ENCODE measurements at regions not wholly inside any gene's neighbourhood (a gene's known extent, or its start where the extent isn't known, plus 50 kb on each side); places are given as distances from the start of the nearest gene placed in this dataset.

DNA sequence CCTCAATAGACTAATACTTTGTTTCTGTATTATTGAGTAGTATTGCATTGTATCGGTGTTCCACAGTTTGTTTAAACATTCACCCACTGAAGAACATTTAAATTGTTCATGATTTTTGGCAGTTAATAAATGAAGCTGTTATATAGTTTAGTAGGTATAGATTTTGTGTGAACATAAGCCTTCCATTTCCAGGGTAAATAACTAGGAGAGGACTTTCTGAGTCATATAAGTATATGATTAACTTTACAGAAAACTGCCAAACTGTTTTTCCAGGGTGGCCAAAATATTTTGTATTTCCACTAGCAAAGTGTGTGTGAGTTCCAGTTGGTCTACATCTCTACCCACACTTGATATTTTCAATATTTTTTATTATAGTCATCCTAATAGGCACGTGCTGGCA, 70.0 kb upstream of the MLIP start:
- TF ChIP-seq, protein P1, sequence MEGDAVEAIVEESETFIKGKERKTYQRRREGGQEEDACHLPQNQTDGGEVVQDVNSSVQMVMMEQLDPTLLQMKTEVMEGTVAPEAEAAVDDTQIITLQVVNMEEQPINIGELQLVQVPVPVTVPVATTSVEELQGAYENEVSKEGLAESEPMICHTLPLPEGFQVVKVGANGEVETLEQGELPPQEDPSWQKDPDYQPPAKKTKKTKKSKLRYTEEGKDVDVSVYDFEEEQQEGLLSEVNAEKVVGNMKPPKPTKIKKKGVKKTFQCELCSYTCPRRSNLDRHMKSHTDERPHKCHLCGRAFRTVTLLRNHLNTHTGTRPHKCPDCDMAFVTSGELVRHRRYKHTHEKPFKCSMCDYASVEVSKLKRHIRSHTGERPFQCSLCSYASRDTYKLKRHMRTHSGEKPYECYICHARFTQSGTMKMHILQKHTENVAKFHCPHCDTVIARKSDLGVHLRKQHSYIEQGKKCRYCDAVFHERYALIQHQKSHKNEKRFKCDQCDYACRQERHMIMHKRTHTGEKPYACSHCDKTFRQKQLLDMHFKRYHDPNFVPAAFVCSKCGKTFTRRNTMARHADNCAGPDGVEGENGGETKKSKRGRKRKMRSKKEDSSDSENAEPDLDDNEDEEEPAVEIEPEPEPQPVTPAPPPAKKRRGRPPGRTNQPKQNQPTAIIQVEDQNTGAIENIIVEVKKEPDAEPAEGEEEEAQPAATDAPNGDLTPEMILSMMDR (IDR thresholded peaks at IDR 0.05), result no peak
- TF ChIP-seq POLR2A (IDR thresholded peaks at IDR 0.05), result no peak
- Histone ChIP-seq H3K4me1 (no peaks in the 10 kb centered on the region), H3K27me3 (no peaks in the 10 kb centered on the region), H3K27ac (no peak overlapping the region), H3K9me3 (no peaks in the 10 kb centered on the region), H3K4me3 (no peak overlapping the region), H3K36me3 (no peaks in the 10 kb centered on the region)
- no peak for DNase-seq

DNA sequence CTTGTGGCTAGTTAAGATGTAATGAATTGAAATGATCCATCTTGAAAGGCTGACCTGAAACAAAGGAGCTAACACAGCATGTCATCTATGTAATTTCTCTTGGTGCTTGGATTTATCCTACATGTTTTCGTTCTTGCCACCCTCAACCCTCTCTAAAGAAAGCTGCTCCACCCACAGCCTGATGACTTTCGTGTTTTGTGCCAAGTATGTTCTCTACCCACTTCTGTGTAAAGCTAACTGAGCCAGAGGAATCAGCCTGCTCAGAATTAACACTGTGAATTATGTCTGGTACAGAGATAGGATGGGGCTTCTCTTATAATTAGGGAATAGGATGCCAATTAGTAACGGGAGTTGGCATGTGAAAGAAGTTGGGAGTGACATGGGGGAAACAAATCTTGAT, 67.9 kb upstream of the MLIP start:
- no peak overlapping the region for H3K27ac ChIP-seq
- H3K9me3 ChIP-seq, result no peaks in the 10 kb centered on the region
- no peaks in the 10 kb centered on the region for H3K27me3 ChIP-seq
- H3K36me3 ChIP-seq, result no peaks in the 10 kb centered on the region
- H3K4me3 ChIP-seq, result no peak overlapping the region
- DNase-seq, result no peak
- H3K4me1 ChIP-seq, result no peaks in the 10 kb centered on the region
- TF ChIP-seq POLR2A (IDR thresholded peaks at IDR 0.05), result no peak
- TF ChIP-seq, protein P1 (IDR thresholded peaks at IDR 0.05), result no peak

DNA sequence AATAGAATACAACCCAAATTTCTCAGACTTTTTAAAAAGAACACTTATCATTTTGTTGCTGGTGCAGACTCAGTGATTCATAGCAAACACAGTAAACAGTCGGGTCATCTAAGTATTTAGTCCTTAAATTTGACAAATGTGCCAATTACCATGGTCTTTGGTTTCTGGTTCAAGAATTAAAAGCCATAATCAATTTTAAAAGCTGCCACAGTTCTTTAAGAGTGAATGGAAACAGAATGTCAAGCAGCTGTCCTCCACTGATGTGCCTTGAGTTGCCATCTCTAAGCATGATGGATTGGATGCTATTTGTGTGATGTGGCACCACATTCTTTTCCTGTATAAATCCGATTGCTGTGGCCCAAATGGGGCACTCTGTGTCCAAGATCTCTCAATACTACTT, 67.2 kb upstream of the MLIP start:
- Histone ChIP-seq H3K27me3 (no peaks in the 10 kb centered on the region), H3K36me3 (no peaks in the 10 kb centered on the region), H3K9me3 (no peaks in the 10 kb centered on the region), H3K27ac (no peak overlapping the region), H3K4me3 (no peak overlapping the region), H3K4me1 (no peaks in the 10 kb centered on the region)
- TF ChIP-seq, protein P1 (IDR thresholded peaks at IDR 0.05), result no peak
- no peak for DNase-seq

DNA sequence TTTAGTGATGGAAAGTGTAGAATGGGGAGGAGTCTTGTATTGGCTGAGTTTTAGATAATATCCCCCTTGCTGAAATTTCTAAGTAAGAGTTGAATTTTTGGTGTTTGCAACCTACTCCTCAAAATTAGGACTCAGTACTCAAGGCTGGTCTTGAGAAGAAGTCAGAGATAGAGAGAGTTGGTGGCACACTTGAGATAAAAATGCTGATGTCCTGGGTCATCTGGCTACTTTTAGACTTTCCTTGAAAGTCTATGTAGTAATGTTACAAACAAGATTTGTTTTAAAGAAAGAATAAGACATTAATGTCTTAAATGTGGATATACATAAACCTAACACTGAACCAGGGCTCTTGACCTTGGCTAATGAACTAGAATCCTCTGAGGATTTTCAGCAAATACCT, 62.5 kb upstream of the MLIP start:
- Histone ChIP-seq H3K36me3 (no peaks in the 10 kb centered on the region), H3K27ac (no peak overlapping the region), H3K27me3 (no peaks in the 10 kb centered on the region), H3K4me1 (peaks cover 0 to 8% (median 0%) of the 10 kb centered on the region in 4 donors), H3K4me3 (no peak overlapping the region), H3K9me3 (no peaks in the 10 kb centered on the region)
- TF ChIP-seq POLR2A (IDR thresholded peaks at IDR 0.05), result no peak
- TF ChIP-seq, protein P1 (IDR thresholded peaks at IDR 0.05), result no peak
- DNase-seq, result no peak

DNA sequence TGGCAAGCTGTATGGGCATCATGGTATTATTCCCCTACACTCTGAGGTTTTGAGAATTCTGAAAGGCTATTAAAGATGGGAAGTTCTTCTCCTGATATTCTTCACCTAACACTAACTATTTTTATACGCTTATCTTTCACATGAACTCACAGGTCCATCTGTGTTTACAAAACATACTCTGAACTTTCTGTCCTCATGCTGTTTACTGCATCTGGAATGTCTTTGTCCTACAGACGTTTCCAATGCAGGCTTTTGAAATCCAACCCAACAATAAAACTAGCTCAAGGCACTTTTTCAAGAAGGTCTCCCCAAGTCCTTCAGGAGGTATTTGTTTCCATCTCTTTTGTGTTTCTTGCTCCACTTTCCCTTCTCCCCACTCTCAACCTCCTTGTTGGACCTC, 60.5 kb upstream of the MLIP start:
- Histone ChIP-seq H3K36me3 (no peaks in the 10 kb centered on the region), H3K9me3 (no peaks in the 10 kb centered on the region), H3K27ac (no peak overlapping the region), H3K4me3 (no peak overlapping the region), H3K4me1 (peaks cover 0 to 9% (median 0%) of the 10 kb centered on the region in 4 donors), H3K27me3 (no peaks in the 10 kb centered on the region)
- no peak for DNase-seq
- TF ChIP-seq, protein P1 (IDR thresholded peaks at IDR 0.05), result no peak
- no peak for TF ChIP-seq POLR2A (IDR thresholded peaks at IDR 0.05)

DNA sequence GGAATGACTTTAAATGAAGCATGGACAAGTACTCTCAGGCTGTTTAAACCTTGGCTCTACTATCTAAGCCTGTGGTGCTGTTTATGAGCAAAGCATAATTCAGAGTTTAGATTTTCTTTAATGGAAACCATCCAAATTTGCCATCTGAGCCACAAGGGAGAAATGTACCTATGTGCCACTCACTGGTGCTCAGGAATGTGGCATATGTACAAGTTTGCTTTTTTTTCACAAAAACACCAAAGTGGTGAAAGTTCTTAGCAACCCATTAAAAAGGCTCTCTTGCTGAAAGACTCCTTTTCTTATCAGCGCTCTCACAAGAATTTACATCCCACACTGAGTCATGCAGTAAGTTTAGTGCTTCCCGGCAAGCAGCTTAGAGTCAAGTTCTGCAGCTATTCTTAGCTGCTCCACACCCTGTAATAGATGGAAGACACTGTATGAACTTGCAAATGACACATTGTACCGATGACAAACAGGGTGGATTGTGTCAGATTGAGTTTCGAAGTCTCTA, 57.3 kb upstream of the MLIP start:
- Histone ChIP-seq H3K4me1 (peaks cover 0 to 9% (median 0%) of the 10 kb centered on the region in 4 donors), H3K9me3 (no peaks in the 10 kb centered on the region), H3K27me3 (no peaks in the 10 kb centered on the region), H3K4me3 (peak overlapping the region in 1 of 4 donors; percentile 17), H3K36me3 (no peaks in the 10 kb centered on the region), H3K27ac (peak overlapping the region in 3 of 4 donors; percentile 31 to 85 (median 77))
- peak in 1 of 3 donors; percentile 78 for DNase-seq
- TF ChIP-seq, protein P1 (IDR thresholded peaks at IDR 0.05), result no peak
- TF ChIP-seq POLR2A (IDR thresholded peaks at IDR 0.05), result peak in 1 of 2 donors; percentile 18

All from Peyer's patch (tissue), 4 donors.